ENCODE measurements at regions not wholly inside any gene's neighbourhood (a gene's known extent, or its start where the extent isn't known, plus 50 kb on each side); places are given as distances from the start of the nearest gene placed in this dataset.

DNA sequence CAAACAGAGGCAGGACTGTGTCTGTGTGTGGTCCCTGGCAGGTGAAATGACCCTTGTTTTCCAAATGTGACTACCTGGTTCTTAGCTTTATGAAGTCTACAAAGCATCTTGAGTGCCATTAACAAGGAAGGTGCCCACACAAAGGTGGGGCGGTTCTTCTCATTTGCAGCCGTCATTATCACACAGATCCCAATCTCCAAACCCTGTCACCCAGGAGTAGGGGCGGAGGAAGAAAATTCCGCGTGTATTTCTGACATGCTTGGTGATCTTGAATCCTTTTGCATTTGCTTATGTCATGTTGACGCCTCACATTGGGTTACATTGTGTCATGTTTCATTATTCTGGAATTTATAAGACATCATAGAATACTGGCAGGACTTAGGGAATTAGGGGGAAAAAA, 277.3 kb downstream of the VRK1 start:
- TF ChIP-seq, protein P1, sequence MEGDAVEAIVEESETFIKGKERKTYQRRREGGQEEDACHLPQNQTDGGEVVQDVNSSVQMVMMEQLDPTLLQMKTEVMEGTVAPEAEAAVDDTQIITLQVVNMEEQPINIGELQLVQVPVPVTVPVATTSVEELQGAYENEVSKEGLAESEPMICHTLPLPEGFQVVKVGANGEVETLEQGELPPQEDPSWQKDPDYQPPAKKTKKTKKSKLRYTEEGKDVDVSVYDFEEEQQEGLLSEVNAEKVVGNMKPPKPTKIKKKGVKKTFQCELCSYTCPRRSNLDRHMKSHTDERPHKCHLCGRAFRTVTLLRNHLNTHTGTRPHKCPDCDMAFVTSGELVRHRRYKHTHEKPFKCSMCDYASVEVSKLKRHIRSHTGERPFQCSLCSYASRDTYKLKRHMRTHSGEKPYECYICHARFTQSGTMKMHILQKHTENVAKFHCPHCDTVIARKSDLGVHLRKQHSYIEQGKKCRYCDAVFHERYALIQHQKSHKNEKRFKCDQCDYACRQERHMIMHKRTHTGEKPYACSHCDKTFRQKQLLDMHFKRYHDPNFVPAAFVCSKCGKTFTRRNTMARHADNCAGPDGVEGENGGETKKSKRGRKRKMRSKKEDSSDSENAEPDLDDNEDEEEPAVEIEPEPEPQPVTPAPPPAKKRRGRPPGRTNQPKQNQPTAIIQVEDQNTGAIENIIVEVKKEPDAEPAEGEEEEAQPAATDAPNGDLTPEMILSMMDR (IDR thresholded peaks at IDR 0.05) = no peak
- TF ChIP-seq POLR2AphosphoS5 (IDR thresholded peaks at IDR 0.05) = no peak
- TF ChIP-seq POLR2A (IDR thresholded peaks at IDR 0.05) = no peak

Measured in suprapubic skin (tissue), 4 donors.